Retinal pigment epithelial cell (primary cell): ENCODE measurements at regions not wholly inside any gene's neighbourhood (a gene's known extent, or its start where the extent isn't known, plus 50 kb on each side); places are given as distances from the start of the nearest gene placed in this dataset.
"Not testable (repeated sequence)": the region's sequence is repeated elsewhere in the genome, so short reads cannot be mapped to it uniquely, and the experiment has no call there.

Experiments
- DNase-seq: peaks from one replicate; pipeline ENCODE4 v3.0.0-alpha.2; 2010; ENCODE audit warnings: low read depth
- H3K4me3 ChIP-seq: 2 replicates; pipeline ENCODE4 v1.5.1; 2011; ENCODE audit warnings: mild to moderate bottlenecking, low read length, control low read depth, moderate library complexity
- TF ChIP-seq, protein P1 (sequence below): conservative IDR thresholded peaks from 2 replicates; pipeline ENCODE4 v1.5.1; 2011; ENCODE audit warnings: low read depth, low read length, control low read depth, inconsistent platforms

DNA sequence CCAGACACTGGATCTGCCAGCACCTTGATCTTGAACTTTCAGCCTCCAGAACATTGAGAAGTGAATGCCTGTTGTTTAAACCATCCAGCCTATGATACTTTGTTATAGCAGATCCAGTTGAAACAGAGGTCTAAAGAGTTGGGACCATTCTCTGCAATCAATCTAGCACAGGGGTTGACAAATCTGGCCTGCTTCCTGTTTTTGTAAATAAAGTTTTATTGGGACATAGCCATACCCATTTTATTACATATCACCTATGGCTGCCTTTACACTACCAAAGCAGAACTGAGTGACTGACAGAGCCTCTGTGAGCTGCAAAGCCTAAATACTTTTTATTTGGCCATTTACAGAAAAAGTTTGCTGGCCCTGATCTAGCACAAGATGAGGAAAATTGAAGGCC is 62.0 kb downstream of the BARX1 start:
- H3K4me3 ChIP-seq: no peak overlapping the region
- TF ChIP-seq, protein P1, sequence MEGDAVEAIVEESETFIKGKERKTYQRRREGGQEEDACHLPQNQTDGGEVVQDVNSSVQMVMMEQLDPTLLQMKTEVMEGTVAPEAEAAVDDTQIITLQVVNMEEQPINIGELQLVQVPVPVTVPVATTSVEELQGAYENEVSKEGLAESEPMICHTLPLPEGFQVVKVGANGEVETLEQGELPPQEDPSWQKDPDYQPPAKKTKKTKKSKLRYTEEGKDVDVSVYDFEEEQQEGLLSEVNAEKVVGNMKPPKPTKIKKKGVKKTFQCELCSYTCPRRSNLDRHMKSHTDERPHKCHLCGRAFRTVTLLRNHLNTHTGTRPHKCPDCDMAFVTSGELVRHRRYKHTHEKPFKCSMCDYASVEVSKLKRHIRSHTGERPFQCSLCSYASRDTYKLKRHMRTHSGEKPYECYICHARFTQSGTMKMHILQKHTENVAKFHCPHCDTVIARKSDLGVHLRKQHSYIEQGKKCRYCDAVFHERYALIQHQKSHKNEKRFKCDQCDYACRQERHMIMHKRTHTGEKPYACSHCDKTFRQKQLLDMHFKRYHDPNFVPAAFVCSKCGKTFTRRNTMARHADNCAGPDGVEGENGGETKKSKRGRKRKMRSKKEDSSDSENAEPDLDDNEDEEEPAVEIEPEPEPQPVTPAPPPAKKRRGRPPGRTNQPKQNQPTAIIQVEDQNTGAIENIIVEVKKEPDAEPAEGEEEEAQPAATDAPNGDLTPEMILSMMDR: no peak
- no peak for DNase-seq

DNA sequence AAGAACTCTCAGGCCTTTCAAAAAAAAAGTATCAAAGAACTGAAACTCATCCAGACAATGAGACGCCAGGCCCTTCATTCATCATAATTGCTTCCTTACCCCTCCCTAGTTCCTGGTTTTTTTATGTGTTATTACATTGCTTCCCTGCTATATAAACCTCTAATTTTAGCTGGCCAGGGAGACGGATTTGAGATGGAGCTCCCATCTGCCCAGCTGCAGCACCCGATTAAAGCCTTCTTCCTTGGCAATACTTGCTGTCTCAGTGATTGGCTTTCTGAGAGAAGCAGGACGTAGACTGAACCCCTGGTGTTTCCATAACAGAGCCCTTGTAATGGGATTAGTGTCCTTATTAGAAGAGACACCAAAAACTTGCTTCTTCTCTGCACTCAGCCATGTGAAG is 62.4 kb downstream of the BARX1 start:
- TF ChIP-seq, protein P1: no peak
- no peak overlapping the region for H3K4me3 ChIP-seq
- DNase-seq: no peak

DNA sequence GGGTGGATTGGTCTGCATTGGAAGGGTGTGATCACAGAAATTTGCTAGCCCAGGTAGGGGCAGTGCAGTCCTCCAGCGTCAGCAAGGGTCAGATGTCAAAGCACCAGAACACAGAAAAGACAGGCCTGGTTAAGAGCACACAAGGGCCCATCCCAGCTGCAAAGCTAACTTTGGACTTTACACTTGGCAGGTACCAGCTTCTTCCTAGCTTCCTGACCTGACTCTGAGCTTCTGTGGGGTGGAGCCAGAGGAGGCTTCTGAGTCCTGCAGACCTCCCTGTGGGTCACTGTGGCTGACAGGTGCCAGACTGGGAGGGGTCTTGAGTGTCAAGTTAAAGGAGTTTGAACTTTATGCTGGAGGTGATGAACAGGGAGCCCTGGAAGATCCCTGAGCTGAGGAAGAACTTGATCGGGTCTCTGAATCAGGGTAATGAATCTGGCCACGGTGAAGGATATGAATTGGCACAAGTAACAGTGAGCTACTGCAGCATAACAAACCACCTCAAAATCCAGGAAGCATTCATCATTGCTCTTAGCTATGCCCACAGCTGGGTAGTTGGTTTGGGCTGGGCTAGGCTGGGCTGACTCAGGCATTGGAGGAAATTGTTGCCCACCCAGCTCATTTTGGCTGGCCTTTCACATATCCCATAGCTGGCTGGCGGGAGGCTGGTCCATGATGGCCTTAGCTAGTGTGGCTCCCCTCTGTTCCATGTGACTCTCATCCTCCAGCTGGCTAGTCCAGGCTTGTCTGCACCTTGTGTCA is 63.4 kb downstream of the BARX1 start:
- DNase-seq: no peak
- TF ChIP-seq, protein P1: no peak

DNA sequence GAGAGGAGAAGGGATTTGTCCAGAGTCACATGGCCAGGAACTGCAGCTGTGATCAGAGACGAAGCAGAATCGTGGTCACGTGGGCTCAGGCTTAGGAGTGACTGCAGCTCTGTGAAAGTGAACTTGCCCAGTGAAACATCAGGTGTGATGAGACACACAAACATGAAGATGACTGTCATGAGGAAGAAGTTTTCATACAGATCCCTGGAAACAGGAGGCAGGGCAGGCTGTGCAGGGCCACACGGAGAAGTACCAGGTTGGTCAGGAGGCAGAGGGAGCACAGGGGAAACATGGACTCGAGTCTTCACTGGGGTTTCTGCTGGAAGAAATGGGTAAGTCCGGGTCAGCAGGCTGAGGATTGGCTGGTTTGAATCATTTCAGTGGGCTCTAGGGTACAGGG is 64.1 kb downstream of the BARX1 start:
- TF ChIP-seq, protein P1: no peak
- no peak overlapping the region for H3K4me3 ChIP-seq
- no peak for DNase-seq

More for the DNA sequence above, 63.4 kb downstream of the BARX1 start:
- no peak overlapping the region for H3K4me3 ChIP-seq

DNA sequence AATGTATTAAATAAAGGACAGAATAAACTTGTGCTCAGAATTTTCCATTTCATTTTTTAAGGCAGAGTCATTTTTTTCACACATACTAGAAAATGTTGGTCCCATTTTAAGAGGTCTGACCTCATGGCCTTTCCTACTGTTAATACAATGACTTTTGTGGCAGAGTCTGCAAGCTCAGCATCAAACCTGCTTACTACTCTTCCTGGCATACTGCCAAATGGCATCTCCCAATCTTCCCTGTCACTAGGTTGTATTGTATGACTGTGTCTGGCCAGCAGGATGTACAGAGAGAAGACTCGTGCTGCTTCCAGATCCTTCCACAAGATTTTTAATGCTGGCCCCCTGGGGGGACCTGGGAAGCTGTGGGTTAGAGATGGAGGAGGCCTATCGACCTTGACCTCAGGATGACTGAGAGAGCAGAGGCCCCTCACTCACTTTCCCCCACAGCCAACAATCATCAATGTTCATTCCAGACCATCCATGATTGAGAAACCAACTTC is 64.7 kb downstream of the BARX1 start:
- DNase-seq: no peak
- TF ChIP-seq, protein P1: no peak
- no peak overlapping the region for H3K4me3 ChIP-seq

DNA sequence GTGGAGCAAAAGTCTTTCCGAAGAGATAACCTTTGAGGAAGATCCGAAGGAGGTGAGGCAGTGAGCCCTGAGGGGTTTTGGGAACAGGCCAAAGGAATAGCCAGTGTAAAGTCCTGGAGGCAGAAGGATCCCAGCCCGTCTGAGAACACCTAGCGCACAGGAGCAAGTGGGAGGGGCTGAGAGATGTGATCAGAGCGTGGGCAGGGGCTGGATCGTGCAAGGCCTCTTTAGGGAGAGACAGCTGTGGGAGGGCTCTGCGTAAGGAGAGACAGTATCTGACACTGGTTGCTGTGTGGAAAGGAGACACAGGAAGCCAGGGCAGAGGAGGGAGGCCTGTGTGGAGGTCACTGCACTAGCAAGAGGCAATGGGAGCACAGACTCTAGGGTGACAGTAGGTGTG is 68.2 kb downstream of the BARX1 start:
- TF ChIP-seq, protein P1: no peak
- no peak overlapping the region for H3K4me3 ChIP-seq
- no peak for DNase-seq

DNA sequence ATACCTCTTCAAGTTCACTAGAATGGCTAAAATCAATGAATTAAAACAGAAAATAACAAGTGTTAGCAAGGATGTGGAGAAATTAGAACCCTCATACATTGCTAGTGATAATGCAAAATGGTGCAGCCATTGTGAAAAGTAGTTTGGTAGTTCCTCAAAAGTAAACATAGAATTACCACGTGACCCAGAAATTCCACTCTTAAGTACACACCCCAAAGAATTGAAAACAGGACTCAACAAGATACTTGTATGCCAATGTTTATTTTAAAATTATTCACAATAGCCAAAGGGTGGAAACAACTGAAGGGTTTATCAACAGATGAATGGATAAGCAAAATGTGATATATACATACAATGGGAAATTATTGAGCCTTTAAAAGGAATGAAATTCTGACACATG is 70.3 kb downstream of the BARX1 start:
- no peak overlapping the region for H3K4me3 ChIP-seq
- no peak for DNase-seq
- TF ChIP-seq, protein P1: no peak

DNA sequence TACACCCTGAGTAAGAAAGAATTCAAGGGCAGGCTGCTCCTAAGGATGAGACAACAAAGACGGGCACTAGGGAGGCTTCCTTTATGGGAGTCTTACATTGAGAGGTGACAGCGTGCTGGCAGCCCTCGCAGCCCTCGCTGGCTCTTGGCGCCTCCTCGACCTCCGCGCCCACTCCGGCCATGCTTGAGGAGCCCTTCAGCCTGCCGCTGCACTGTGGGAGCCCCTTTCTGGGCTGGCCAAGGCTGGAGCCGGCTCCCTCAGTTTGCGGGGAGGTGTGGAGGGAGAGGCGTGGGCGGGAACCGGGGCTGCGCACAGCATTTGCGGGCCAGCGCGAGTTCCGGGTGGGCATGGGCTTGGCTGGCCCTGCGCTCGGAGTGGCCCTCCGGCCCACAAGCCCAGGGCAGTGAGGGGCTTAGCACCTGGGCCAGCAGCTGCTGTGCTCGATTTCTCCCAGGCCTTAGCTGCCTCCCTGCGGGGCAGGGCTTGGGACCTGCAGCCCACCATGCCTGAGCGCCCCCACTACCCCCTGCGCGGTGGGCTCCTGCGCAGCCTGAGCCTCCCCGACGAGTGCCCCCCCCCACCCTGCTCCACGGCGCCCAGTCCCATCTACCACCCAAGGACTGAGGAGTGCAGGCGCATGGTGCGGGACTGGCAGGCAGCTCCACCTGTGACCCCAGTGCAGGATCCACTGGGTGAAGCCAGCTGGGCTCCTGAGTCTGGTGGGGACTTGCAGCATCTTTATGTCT is 75.3 kb downstream of the BARX1 start:
- not testable (repeated sequence) for H3K4me3 ChIP-seq, DNase-seq
